Left renal cortex interstitium (tissue), 4 donors: ENCODE measurements at regions not wholly inside any gene's neighbourhood (a gene's known extent, or its start where the extent isn't known, plus 50 kb on each side); places are given as distances from the start of the nearest gene placed in this dataset.

Experiments used
- DNase-seq, 4 donors: peaks; one replicate each; pipeline ENCODE4 v3.0.0-alpha.2; 2013; ENCODE audit warnings: low read depth in 4 of 4, low spot score in 2 of 4, missing footprints in 1 of 4

- no peak for DNase-seq
Measured at GRCh38 chr4:153131596-153131995, 72.6 kb upstream of the TRIM2 start.

- no peak for DNase-seq
Measured at GRCh38 chr4:153137159-153137558, 67.1 kb upstream of the TRIM2 start.

- DNase-seq: no peak
Measured at GRCh38 chr4:153137677-153138630, 66.3 kb upstream of the TRIM2 start.

GRCh38 chr4:153138736-153139135, 65.5 kb upstream of the TRIM2 start:
- DNase-seq: no peak

GRCh38 chr4:153140294-153140693, 63.9 kb upstream of the TRIM2 start:
- DNase-seq: no peak

- no peak for DNase-seq
Measured at GRCh38 chr4:153141238-153141637, 63.0 kb upstream of the TRIM2 start.

GRCh38 chr4:153142700-153143438, 61.4 kb upstream of the TRIM2 start:
- peak in 2 of 4 donors; percentile 64 to 84 for DNase-seq

GRCh38 chr4:153143527-153144348, 60.5 kb upstream of the TRIM2 start:
- DNase-seq: peak in 2 of 4 donors; percentile 44 to 53

GRCh38 chr4:153146031-153146430, 58.2 kb upstream of the TRIM2 start:
- DNase-seq: no peak

- no peak for DNase-seq
Measured at GRCh38 chr4:153146961-153147360, 57.3 kb upstream of the TRIM2 start.

GRCh38 chr4:153148791-153149190, 55.5 kb upstream of the TRIM2 start:
- no peak for DNase-seq

GRCh38 chr4:153151535-153152455, 52.4 kb upstream of the TRIM2 start:
- DNase-seq: peak in 2 of 4 donors; percentile 70 to 85

GRCh38 chr4:153152501-153153338, 51.5 kb upstream of the TRIM2 start:
- peak; percentile 27 to 50 (median 34) for DNase-seq

GRCh38 chr4:153153339-153153871, 50.8 kb upstream of the TRIM2 start:
- peak in 3 of 4 donors; percentile 26 to 40 (median 40) for DNase-seq

- DNase-seq: peak in 3 of 4 donors; percentile 18 to 33 (median 23)
Measured at GRCh38 chr4:153154007-153154975, 50.0 kb upstream of the TRIM2 start.
